PC-3 (cell line): ENCODE measurements at regions not wholly inside any gene's neighbourhood (a gene's known extent, or its start where the extent isn't known, plus 50 kb on each side); places are given as distances from the start of the nearest gene placed in this dataset.
"Not testable (repeated sequence)": the region's sequence is repeated elsewhere in the genome, so short reads cannot be mapped to it uniquely, and the experiment has no call there.

Source experiments
- ATAC-seq: fragments of 200-7000 bp; cut with Tn5 transposase; 2 replicates; pipeline ENCODE4 v1.9.1; 2020; ENCODE audit warnings: mild to moderate bottlenecking, moderate library complexity
- BruUV-seq: library from RNA; stranded (reverse); fragments of 400-500 nt; replicated peaks from 2 replicates; lab custom pipeline; 2021; lab: Mats Ljungman, UMichigan
- CTCF ChIA-PET: fragments of 300-600 bp; sonication (Branson Sonifier 250); formaldehyde crosslinking; loops from one replicate; lab custom pipeline; 2022; ENCODE audit warnings: antibody characterized with exemption; lab: Charles Lee
- POLR2A ChIA-PET: fragments of 300-600 bp; sonication (Branson Sonifier 250); formaldehyde crosslinking; loops from one replicate; lab custom pipeline; 2022; ENCODE audit warnings: antibody characterized with exemption; ENCODE audit not compliant: unreplicated experiment; lab: Charles Lee
- DNase-seq: peaks from one replicate; pipeline ENCODE4 v3.0.0-alpha.2; 2015
- H2AFZ ChIP-seq: fragments of 300-600 bp; sonication (generic); 2 replicates; pipeline ENCODE4 v1.6.0; 2016; ENCODE audit warnings: antibody characterized with exemption, low read length
- H3F3A ChIP-seq: fragments of 300-600 bp; sonication (generic); one replicate; pipeline ENCODE4 v1.6.0; 2017; ENCODE audit warnings: antibody characterized with exemption, low read length, control low read depth, mild to moderate bottlenecking; ENCODE audit not compliant: unreplicated experiment
- H3K27ac ChIP-seq: fragments of 300-600 bp; sonication (generic); 2 replicates; pipeline ENCODE4 v1.5.1; 2016; ENCODE audit warnings: mild to moderate bottlenecking, low read length
- H3K27me3 ChIP-seq: fragments of 300-600 bp; sonication (generic); 2 replicates; pipeline ENCODE4 v1.6.1; 2016; ENCODE audit warnings: low read length, mixed read lengths
- H3K36me3 ChIP-seq: fragments of 300-600 bp; sonication (generic); 2 replicates; pipeline ENCODE4 v1.6.1; 2016; ENCODE audit warnings: low read depth, mixed run types, low read length, mixed read lengths
- H3K4me1 ChIP-seq: fragments of 300-600 bp; sonication (generic); 2 replicates; pipeline ENCODE4 v1.5.1; 2016; ENCODE audit warnings: low read length; ENCODE audit not compliant: insufficient read depth
- H3K4me2 ChIP-seq: fragments of 300-600 bp; sonication (generic); 2 replicates; pipeline ENCODE4 v1.6.0; 2016; ENCODE audit warnings: low read length
- H3K4me3 ChIP-seq: fragments of 300-600 bp; sonication (generic); 2 replicates; pipeline ENCODE4 v1.5.1; 2016; ENCODE audit warnings: mild to moderate bottlenecking, low read length, mixed read lengths
- H3K79me2 ChIP-seq: fragments of 300-600 bp; sonication (generic); 2 replicates; pipeline ENCODE4 v1.6.1; 2017; ENCODE audit warnings: low read length, mixed read lengths
- H3K9ac ChIP-seq: fragments of 300-600 bp; sonication (generic); 2 replicates; pipeline ENCODE4 v1.6.0; 2016; ENCODE audit warnings: mild to moderate bottlenecking, low read length
- H3K9me2 ChIP-seq: fragments of 300-600 bp; sonication (generic); replicated peaks from 2 replicates; pipeline ENCODE4 v1.6.1; 2016; ENCODE audit warnings: mixed run types, low read length, mixed read lengths
- H3K9me3 ChIP-seq: fragments of 300-600 bp; sonication (generic); 2 replicates; pipeline ENCODE4 v1.6.1; 2016; ENCODE audit warnings: low read length, mixed read lengths
- H4K20me1 ChIP-seq: fragments of 300-600 bp; sonication (generic); 2 replicates; pipeline ENCODE4 v1.6.1; 2016; ENCODE audit warnings: low read length, mixed read lengths
- EZH2 ChIP-seq: fragments of 300-600 bp; sonication (generic); IDR thresholded peaks from one replicate; pipeline ENCODE4 v1.6.1; 2017; ENCODE audit warnings: antibody characterized with exemption, mild to moderate bottlenecking, low read length; ENCODE audit not compliant: unreplicated experiment
- EZH2phosphoT487 ChIP-seq: fragments of 300-600 bp; sonication (generic); IDR thresholded peaks from 2 replicates; pipeline ENCODE4 v1.6.1; 2018; ENCODE audit warnings: mild to moderate bottlenecking, antibody characterized with exemption, low read length, borderline replicate concordance
- intact Hi-C: fragments of 100-400 bp; cut with micrococcal nuclease; formaldehyde crosslinking; loops from 2 replicates; pipeline ENCODE4 v1.9.0; 2023
- TF ChIP-seq, protein P1 (sequence below): fragments of 300-600 bp; sonication (generic); conservative IDR thresholded peaks from 2 replicates; pipeline ENCODE4 v1.5.1; 2017; ENCODE audit warnings: antibody characterized with exemption, low read depth, mild to moderate bottlenecking, low read length

DNA sequence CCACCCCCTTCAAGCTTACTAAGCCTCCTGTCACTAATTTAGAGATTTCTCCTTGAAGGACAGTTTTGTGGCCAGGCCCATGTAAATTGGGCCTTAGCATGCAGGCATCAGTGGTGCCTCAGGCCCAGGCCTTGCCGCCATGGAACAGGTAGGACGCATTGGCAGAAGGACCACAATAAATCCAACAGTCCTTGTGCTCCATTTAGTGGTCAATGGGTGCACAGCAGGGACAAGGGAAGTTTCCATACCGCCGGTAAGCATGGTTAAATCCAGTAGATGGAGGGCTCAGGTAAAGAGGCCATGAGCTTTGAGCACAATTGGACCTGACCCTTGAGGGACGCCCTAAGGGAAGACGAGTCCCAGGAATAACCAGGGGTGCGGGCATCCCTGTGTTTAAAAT, 97.3 kb downstream of the UGT2B28 start:
- H3K79me2 ChIP-seq, result no peaks in the 10 kb centered on the region
- no peak overlapping the region for H3K27ac ChIP-seq
- H3F3A ChIP-seq, result no peaks in the 10 kb centered on the region
- DNase-seq (no peak), ATAC-seq (no peak)
- intact Hi-C loops, result no loop called here
- no peaks in the 10 kb centered on the region for H3K36me3 ChIP-seq
- H3K4me2 ChIP-seq, result no peak overlapping the region
- H3K9me3 ChIP-seq, result no peaks in the 10 kb centered on the region
- no peaks in the 10 kb centered on the region for H4K20me1 ChIP-seq
- H3K9me2 ChIP-seq, result no peaks in the 10 kb centered on the region
- BruUV-seq, result no TSS peak
- TF ChIP-seq EZH2, result no peak
- no peak for TF ChIP-seq EZH2phosphoT487
- TF ChIP-seq, protein P1, sequence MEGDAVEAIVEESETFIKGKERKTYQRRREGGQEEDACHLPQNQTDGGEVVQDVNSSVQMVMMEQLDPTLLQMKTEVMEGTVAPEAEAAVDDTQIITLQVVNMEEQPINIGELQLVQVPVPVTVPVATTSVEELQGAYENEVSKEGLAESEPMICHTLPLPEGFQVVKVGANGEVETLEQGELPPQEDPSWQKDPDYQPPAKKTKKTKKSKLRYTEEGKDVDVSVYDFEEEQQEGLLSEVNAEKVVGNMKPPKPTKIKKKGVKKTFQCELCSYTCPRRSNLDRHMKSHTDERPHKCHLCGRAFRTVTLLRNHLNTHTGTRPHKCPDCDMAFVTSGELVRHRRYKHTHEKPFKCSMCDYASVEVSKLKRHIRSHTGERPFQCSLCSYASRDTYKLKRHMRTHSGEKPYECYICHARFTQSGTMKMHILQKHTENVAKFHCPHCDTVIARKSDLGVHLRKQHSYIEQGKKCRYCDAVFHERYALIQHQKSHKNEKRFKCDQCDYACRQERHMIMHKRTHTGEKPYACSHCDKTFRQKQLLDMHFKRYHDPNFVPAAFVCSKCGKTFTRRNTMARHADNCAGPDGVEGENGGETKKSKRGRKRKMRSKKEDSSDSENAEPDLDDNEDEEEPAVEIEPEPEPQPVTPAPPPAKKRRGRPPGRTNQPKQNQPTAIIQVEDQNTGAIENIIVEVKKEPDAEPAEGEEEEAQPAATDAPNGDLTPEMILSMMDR, result no peak
- no peak overlapping the region for H2AFZ ChIP-seq
- no peak overlapping the region for H3K4me3 ChIP-seq
- ChIA-PET POLR2A (no interaction called here), CTCF (no interaction called here)
- H3K4me1 ChIP-seq, result no peaks in the 10 kb centered on the region
- no peak overlapping the region for H3K9ac ChIP-seq
- H3K27me3 ChIP-seq, result no peaks in the 10 kb centered on the region; the same call in 1 of the 2 replicates

- Histone ChIP-seq H3F3A (no peaks in the 10 kb centered on the region), H3K4me1 (no peaks in the 10 kb centered on the region), H3K9me2 (no peaks in the 10 kb centered on the region), H3K9me3 (no peaks in the 10 kb centered on the region), H3K9ac (no peak overlapping the region), H4K20me1 (no peaks in the 10 kb centered on the region), H2AFZ (no peak overlapping the region), H3K36me3 (no peaks in the 10 kb centered on the region), H3K4me3 (no peak overlapping the region), H3K4me2 (no peak overlapping the region), H3K27ac (no peak overlapping the region), H3K27me3 (no peaks in the 10 kb centered on the region), H3K79me2 (no peaks in the 10 kb centered on the region)
- TF ChIP-seq EZH2phosphoT487, result no peak
- TF ChIP-seq EZH2, result no peak
- TF ChIP-seq, protein P1, result no peak
- intact Hi-C loops, result no loop called here
- DNase-seq (no peak), ATAC-seq (no peak)
- POLR2A ChIA-PET, result no interaction called here
- CTCF ChIA-PET, result no interaction called here
- BruUV-seq, result no TSS peak
These were observed 103.0 kb downstream of the UGT2B28 start for GRCh38 chr4:69383281-69383680.

DNA sequence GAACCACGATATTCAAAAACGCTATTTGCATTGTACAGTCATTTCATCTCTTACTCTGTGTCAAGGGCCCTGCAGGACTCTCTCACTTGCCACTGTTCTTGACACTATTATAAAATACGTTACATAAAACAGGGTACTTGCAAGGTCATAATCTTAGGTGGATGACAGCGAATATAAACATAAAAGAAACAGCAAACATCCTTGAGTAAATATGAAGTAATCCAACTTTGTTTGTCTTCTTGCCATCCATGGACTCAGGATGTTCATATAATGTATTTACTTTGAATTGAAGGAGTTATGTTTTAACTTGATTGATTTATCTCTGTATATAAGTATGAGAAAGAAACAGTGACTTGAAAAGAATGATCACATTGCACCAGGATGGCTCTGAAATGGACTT, 106.6 kb downstream of the UGT2B4 start:
- H3K9ac ChIP-seq, H3K36me3 ChIP-seq, H3K27me3 ChIP-seq, H3K27ac ChIP-seq, H3F3A ChIP-seq, H3K4me1 ChIP-seq, H3K9me2 ChIP-seq, H4K20me1 ChIP-seq, CTCF ChIA-PET, H3K4me2 ChIP-seq, H3K79me2 ChIP-seq, H3K4me3 ChIP-seq, H3K9me3 ChIP-seq, BruUV-seq, intact Hi-C loops, POLR2A ChIA-PET, H2AFZ ChIP-seq: not testable (repeated sequence)
- DNase-seq, result peak; percentile 13
- ATAC-seq, result peak; percentile 33; the same call in 1 of the 2 replicates
